Skeletal muscle tissue (tissue), 3 donors: ENCODE measurements at regions not wholly inside any gene's neighbourhood (a gene's known extent, or its start where the extent isn't known, plus 50 kb on each side); places are given as distances from the start of the nearest gene placed in this dataset.

Source experiments
- H3K27ac ChIP-seq: one replicate; pipeline ENCODE4 v1.7.0; 2013; ENCODE audit warnings: mild to moderate bottlenecking, low read depth, low read length, inconsistent platforms
- H3K27me3 ChIP-seq, 3 donors: one replicate each; pipeline ENCODE4 v1.7.0; 2013; ENCODE audit warnings: low read length in 3 of 3; ENCODE audit not compliant: control insufficient read depth in 3 of 3, insufficient read depth in 3 of 3
- H3K36me3 ChIP-seq, 3 donors: one replicate each; pipeline ENCODE4 v1.7.0; 2013; ENCODE audit warnings: low read length in 3 of 3; ENCODE audit not compliant: control insufficient read depth in 3 of 3, insufficient read depth in 3 of 3
- H3K4me1 ChIP-seq, 3 donors: one replicate each; pipeline ENCODE4 v1.7.0; 2013; ENCODE audit warnings: low read length in 3 of 3, mild to moderate bottlenecking in 3 of 3; ENCODE audit not compliant: control insufficient read depth in 3 of 3, insufficient read depth in 3 of 3
- H3K4me3 ChIP-seq, 3 donors: one replicate each; pipeline ENCODE4 v1.7.0; 2013; ENCODE audit warnings: low read length in 3 of 3
- H3K9ac ChIP-seq, 3 donors: one replicate each; pipeline ENCODE4 v1.7.0; 2013; ENCODE audit warnings: low read length in 3 of 3, mild to moderate bottlenecking in 3 of 3, moderate library complexity in 2 of 3, low read depth in 1 of 3
- H3K9me3 ChIP-seq, 3 donors: one replicate each; pipeline ENCODE4 v1.7.0; 2013; ENCODE audit warnings: low read length in 3 of 3; ENCODE audit not compliant: control insufficient read depth in 3 of 3
- donor health status: Osteomylitis.

- no peak overlapping the region for H3K9ac ChIP-seq
- H3K36me3 ChIP-seq: no peaks in the 10 kb centered on the region
- H3K9me3 ChIP-seq: peaks cover 0 to 7% (median 0%) of the 10 kb centered on the region in 3 donors
- H3K4me3 ChIP-seq: no peak overlapping the region
- no peaks in the 10 kb centered on the region for H3K27me3 ChIP-seq
- no peaks in the 10 kb centered on the region for H3K4me1 ChIP-seq
- H3K27ac ChIP-seq: no peak overlapping the region
Observed at GRCh38 chr18:2316082-2316750, 255.1 kb downstream of the METTL4 start.

DNA sequence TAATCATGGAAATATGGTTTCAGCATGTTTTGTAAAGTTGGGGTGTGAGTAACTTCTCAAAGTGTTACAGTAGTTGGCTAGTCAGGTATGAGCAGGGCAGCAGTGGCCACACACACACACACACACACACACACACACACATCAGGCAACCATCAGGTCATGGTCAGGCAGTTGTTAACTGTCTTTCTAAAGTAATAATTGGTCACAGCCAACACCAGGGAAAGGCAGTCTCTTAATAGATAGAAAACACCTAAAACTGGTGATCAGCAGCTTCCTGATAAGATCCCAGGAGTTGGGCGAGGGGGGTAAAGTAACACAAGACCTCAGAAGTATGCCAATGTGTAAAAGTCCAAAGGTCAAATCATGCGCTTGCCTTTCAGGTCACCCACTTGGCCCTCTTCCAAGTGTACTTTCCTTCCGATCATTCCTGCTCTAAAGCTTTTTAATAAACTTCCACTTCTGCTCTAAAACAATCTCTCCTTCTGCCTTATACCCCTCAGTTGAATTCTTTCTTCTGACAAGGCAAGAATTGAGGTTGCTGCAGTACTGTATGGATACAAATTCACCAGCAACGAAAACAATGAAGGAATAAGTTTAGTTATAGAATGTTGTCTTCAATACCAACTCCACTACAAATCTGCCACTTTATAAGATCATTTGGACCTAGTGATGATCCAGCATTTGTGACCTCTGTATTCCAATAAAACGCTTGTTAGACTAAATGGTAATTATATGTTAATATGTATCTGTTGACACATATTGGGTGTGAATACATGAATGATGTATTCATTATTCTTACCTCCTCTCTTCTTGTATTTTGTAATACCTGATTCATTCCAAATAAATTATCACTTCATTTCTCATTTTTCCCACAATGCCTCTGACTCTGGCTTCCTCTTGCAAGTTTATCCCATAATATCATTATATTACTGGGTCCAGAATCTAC, 254.3 kb downstream of the METTL4 start:
- Histone ChIP-seq H3K9ac (no peak overlapping the region), H3K27ac (no peak overlapping the region), H3K27me3 (no peaks in the 10 kb centered on the region), H3K4me3 (no peak overlapping the region), H3K4me1 (no peaks in the 10 kb centered on the region), H3K9me3 (peaks cover 0 to 7% (median 0%) of the 10 kb centered on the region in 3 donors), H3K36me3 (no peaks in the 10 kb centered on the region)

DNA sequence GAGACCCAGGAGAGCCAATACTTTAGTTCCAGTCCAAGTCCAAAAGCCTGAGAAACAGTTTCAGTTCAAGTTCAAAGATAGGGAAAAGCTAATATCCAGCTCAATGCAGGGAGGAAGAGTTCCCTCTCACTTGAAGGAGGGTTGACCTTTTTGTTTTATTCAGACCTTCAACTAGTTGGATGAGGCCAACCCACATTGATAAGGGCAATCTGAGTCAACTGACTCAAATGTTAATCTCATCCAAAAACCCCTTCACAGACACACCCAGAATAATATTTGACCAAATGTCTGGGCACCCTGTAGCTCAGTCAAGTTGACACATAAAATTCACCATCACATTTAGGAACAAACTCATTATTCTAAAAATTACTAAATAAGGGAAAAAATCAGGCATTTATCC, 246.8 kb downstream of the METTL4 start:
- Histone ChIP-seq H3K27me3 (peaks cover 0 to 3% (median 0%) of the 10 kb centered on the region in 3 donors), H3K4me1 (no peaks in the 10 kb centered on the region), H3K36me3 (no peaks in the 10 kb centered on the region), H3K9ac (no peak overlapping the region), H3K9me3 (peaks cover 0 to 2% (median 0%) of the 10 kb centered on the region in 3 donors), H3K4me3 (no peak overlapping the region), H3K27ac (no peak overlapping the region)

DNA sequence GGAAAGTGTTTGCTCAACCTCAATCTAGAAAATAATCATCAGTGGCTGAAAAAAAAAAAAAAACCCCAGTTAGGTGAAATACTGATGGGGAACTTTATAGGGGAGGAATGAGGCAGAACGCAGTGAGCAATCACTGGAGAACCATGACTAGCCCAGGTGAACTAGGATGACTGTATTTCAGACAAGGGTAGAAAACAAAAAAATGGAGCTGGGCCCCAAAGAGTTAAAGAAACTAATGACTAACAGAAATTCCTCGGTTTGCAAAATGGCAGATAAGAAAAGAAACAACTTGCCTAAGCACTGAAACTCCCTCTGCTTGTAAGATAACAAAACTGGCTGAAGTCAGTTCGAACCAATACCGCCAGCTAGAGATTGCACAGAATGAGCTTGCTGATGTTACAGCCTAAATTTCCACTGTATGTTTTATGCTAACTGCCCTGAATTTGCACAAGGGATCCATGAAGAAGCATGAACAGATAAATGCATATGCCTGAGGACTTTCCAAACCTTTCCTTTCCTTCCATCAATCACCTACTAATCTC, 245.9 kb downstream of the METTL4 start:
- no peaks in the 10 kb centered on the region for H3K36me3 ChIP-seq
- no peaks in the 10 kb centered on the region for H3K4me1 ChIP-seq
- no peaks in the 10 kb centered on the region for H3K9me3 ChIP-seq
- no peak overlapping the region for H3K27ac ChIP-seq
- no peak overlapping the region for H3K4me3 ChIP-seq
- peaks cover 0 to 3% (median 0%) of the 10 kb centered on the region in 3 donors for H3K27me3 ChIP-seq
- H3K9ac ChIP-seq: no peak overlapping the region

GRCh38 chr18:2325933-2326332, 245.4 kb downstream of the METTL4 start:
- H3K27ac ChIP-seq: no peak overlapping the region
- H3K4me3 ChIP-seq: no peak overlapping the region
- no peaks in the 10 kb centered on the region for H3K4me1 ChIP-seq
- H3K9me3 ChIP-seq: no peaks in the 10 kb centered on the region
- H3K36me3 ChIP-seq: no peaks in the 10 kb centered on the region
- H3K27me3 ChIP-seq: peaks cover 0 to 3% (median 0%) of the 10 kb centered on the region in 3 donors
- H3K9ac ChIP-seq: no peak overlapping the region

- Histone ChIP-seq H3K27me3 (peaks cover 0 to 3% (median 0%) of the 10 kb centered on the region in 3 donors), H3K9ac (no peak overlapping the region)
Observed at GRCh38 chr18:2326999-2327398, 244.3 kb downstream of the METTL4 start.

DNA sequence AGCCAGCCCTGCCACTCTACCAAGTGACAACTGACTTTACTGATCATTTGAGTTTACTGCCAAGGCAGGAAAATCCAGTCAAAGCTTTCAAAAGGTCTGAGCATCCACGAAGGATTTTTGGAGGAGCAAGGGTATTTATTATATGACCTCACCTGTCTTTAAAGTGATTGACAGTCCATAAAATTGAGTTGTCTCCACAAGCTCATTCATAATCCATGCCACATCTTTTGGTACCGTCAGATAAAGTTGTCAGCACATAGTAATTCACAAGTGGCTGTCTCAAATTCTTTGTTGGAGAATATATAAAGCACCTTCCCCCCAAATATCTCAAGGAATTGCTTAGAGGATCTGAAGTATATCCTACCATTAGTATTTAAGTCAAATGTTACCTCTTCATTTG, 240.5 kb downstream of the METTL4 start:
- Histone ChIP-seq H3K9me3 (no peaks in the 10 kb centered on the region), H3K4me1 (no peaks in the 10 kb centered on the region), H3K4me3 (no peak overlapping the region), H3K27ac (no peak overlapping the region), H3K27me3 (peaks cover 0 to 3% (median 0%) of the 10 kb centered on the region in 3 donors), H3K9ac (no peak overlapping the region), H3K36me3 (no peaks in the 10 kb centered on the region)

More at GRCh38 chr18:2326999-2327398, 244.3 kb downstream of the METTL4 start:
- H3K4me1 ChIP-seq: no peaks in the 10 kb centered on the region
- no peak overlapping the region for H3K27ac ChIP-seq
- no peaks in the 10 kb centered on the region for H3K36me3 ChIP-seq
- no peak overlapping the region for H3K4me3 ChIP-seq
- no peaks in the 10 kb centered on the region for H3K9me3 ChIP-seq

GRCh38 chr18:2331491-2331890, 239.8 kb downstream of the METTL4 start:
- H3K27me3 ChIP-seq: peaks cover 0 to 2% (median 0%) of the 10 kb centered on the region in 3 donors
- H3K9ac ChIP-seq: no peak overlapping the region
- no peaks in the 10 kb centered on the region for H3K9me3 ChIP-seq
- H3K4me3 ChIP-seq: no peak overlapping the region
- no peaks in the 10 kb centered on the region for H3K36me3 ChIP-seq
- H3K27ac ChIP-seq: no peak overlapping the region
- no peaks in the 10 kb centered on the region for H3K4me1 ChIP-seq

DNA sequence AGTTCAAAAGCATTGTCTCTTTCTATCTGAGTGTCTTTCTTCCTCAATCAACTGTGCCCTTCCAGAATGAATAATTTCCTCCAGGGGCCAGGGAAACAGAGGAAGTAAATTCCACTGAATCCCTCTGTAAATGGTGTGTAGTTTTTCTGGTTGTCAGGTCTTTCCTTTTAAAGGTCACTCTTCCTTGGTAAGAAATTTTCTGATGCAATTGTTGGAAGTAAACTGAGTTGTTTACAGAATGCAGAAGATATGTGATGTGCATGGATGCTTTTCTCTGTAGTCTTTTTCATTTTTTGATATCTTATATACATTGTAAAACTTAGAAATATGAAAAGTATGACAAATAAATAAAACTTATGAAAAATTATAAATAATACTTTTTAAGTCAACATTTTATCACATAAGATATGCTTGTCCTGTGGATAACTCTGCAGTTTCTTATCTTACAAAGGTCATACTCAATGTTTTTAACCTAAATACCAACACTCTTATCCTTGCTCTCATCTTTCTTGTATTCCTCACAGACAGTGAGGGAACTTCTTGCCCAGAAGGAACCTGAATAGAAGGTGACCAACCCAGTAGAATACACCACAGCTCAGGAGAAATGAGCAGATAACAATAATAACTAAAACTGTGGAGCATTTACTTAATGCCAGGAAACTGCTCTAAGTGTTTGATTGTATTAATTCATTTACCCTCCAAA, 234.5 kb downstream of the METTL4 start:
- no peak overlapping the region for H3K27ac ChIP-seq
- H3K9ac ChIP-seq: no peak overlapping the region
- no peak overlapping the region for H3K4me3 ChIP-seq
- no peaks in the 10 kb centered on the region for H3K4me1 ChIP-seq
- H3K27me3 ChIP-seq: no peaks in the 10 kb centered on the region
- no peaks in the 10 kb centered on the region for H3K36me3 ChIP-seq
- H3K9me3 ChIP-seq: no peaks in the 10 kb centered on the region
